RKO (cell line): ENCODE measurements at regions not wholly inside any gene's neighbourhood (a gene's known extent, or its start where the extent isn't known, plus 50 kb on each side); places are given as distances from the start of the nearest gene placed in this dataset.
"Not testable (repeated sequence)": the region's sequence is repeated elsewhere in the genome, so short reads cannot be mapped to it uniquely, and the experiment has no call there.

Experiments
- DNase-seq: peaks from one replicate; pipeline ENCODE4 v3.0.0-alpha.2; 2016; ENCODE audit warnings: low spot score

- DNase-seq: no peak
Measured at GRCh38 chr18:75742516-75742915, 315.0 kb upstream of the SMIM21 start.

GRCh38 chr18:75739682-75740081, 312.2 kb upstream of the SMIM21 start:
- DNase-seq: no peak

- DNase-seq: no peak
Measured at GRCh38 chr18:75735291-75735690, 307.8 kb upstream of the SMIM21 start.

- DNase-seq: no peak
Measured at GRCh38 chr18:75730249-75730648, 302.7 kb upstream of the SMIM21 start.

- DNase-seq: no peak
Measured at GRCh38 chr18:75728621-75729020, 301.1 kb upstream of the SMIM21 start.

- peak; percentile 14 for DNase-seq
Measured at GRCh38 chr18:75727456-75727855, 300.0 kb upstream of the SMIM21 start.

- no peak for DNase-seq
Measured at GRCh38 chr18:75723521-75724340, 296.2 kb upstream of the SMIM21 start.

GRCh38 chr18:75714766-75715165, 287.3 kb upstream of the SMIM21 start:
- no peak for DNase-seq

- DNase-seq: not testable (repeated sequence)
Measured at GRCh38 chr18:75712124-75712867, 284.8 kb upstream of the SMIM21 start.

GRCh38 chr18:75700561-75700960, 273.1 kb upstream of the SMIM21 start:
- no peak for DNase-seq

- DNase-seq: no peak
Measured at GRCh38 chr18:75698861-75699260, 271.4 kb upstream of the SMIM21 start.

GRCh38 chr18:75697493-75697892, 270.0 kb upstream of the SMIM21 start:
- DNase-seq: no peak

GRCh38 chr18:75696391-75696790, 268.9 kb upstream of the SMIM21 start:
- DNase-seq: no peak

GRCh38 chr18:75694292-75694691, 266.8 kb upstream of the SMIM21 start:
- DNase-seq: no peak

- DNase-seq: no peak
Measured at GRCh38 chr18:75691483-75691882, 264.0 kb upstream of the SMIM21 start.

GRCh38 chr18:75690283-75690682, 262.8 kb upstream of the SMIM21 start:
- not testable (repeated sequence) for DNase-seq

- DNase-seq: no peak
Measured at GRCh38 chr18:75687626-75688025, 260.1 kb upstream of the SMIM21 start.

GRCh38 chr18:75683426-75683825, 255.9 kb upstream of the SMIM21 start:
- no peak for DNase-seq

GRCh38 chr18:75681538-75682115, 254.1 kb upstream of the SMIM21 start:
- DNase-seq: no peak

GRCh38 chr18:75679331-75679730, 251.8 kb upstream of the SMIM21 start:
- no peak for DNase-seq

GRCh38 chr18:75678627-75679026, 251.1 kb upstream of the SMIM21 start:
- no peak for DNase-seq

GRCh38 chr18:75677696-75678455, 250.4 kb upstream of the SMIM21 start:
- no peak for DNase-seq
